ENCODE measurements at regions not wholly inside any gene's neighbourhood (a gene's known extent, or its start where the extent isn't known, plus 50 kb on each side); places are given as distances from the start of the nearest gene placed in this dataset.

- TF ChIP-seq, protein P1, sequence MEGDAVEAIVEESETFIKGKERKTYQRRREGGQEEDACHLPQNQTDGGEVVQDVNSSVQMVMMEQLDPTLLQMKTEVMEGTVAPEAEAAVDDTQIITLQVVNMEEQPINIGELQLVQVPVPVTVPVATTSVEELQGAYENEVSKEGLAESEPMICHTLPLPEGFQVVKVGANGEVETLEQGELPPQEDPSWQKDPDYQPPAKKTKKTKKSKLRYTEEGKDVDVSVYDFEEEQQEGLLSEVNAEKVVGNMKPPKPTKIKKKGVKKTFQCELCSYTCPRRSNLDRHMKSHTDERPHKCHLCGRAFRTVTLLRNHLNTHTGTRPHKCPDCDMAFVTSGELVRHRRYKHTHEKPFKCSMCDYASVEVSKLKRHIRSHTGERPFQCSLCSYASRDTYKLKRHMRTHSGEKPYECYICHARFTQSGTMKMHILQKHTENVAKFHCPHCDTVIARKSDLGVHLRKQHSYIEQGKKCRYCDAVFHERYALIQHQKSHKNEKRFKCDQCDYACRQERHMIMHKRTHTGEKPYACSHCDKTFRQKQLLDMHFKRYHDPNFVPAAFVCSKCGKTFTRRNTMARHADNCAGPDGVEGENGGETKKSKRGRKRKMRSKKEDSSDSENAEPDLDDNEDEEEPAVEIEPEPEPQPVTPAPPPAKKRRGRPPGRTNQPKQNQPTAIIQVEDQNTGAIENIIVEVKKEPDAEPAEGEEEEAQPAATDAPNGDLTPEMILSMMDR (conservative IDR thresholded peaks at IDR 0.05; ENCODE audit: low read length), result no peak
- no peak for DNase-seq (ENCODE audit: low read depth)
- no peak overlapping the region for H3K4me3 ChIP-seq (ENCODE audit: low read length)
Measured at GRCh38 chr11:127268932-127269331, 268.4 kb upstream of the KIRREL3 start.

DNA sequence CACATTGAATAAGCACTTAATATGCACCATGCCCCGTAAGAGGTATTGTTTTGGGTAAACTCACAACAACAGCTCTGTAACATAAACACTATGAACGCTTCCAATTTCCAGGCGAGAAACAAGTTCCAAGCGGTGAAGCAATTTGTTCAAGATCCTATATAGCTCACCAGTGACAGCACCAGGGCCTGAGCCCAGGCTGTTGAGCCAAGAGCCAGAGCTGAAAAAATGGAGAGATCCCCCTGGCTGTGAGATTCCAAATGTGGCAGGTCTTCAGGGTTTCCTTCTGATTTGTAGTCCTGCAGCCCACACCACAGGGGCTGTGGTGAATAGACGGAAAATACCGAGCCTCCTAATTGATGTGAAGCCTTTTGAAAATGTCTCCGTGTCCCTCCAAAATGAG lies 268.0 kb upstream of the KIRREL3 start:
- no peak for DNase-seq (ENCODE audit: low read depth)
- TF ChIP-seq, protein P1 (conservative IDR thresholded peaks at IDR 0.05; ENCODE audit: low read length), result no peak
- no peak overlapping the region for H3K4me3 ChIP-seq (ENCODE audit: low read length)

GRCh38 chr11:127259102-127259501 lies 258.5 kb upstream of the KIRREL3 start:
- no peak for DNase-seq (ENCODE audit: low read depth)
- H3K4me3 ChIP-seq (ENCODE audit: low read length), result no peak overlapping the region
- TF ChIP-seq, protein P1 (conservative IDR thresholded peaks at IDR 0.05; ENCODE audit: low read length), result no peak

GRCh38 chr11:127255209-127255608 lies 254.6 kb upstream of the KIRREL3 start:
- peak; percentile 0 for DNase-seq (ENCODE audit: low read depth)
- H3K4me3 ChIP-seq (ENCODE audit: low read length), result no peak overlapping the region
- TF ChIP-seq, protein P1 (conservative IDR thresholded peaks at IDR 0.05; ENCODE audit: low read length), result no peak

GRCh38 chr11:127252321-127252720 lies 251.8 kb upstream of the KIRREL3 start:
- DNase-seq (ENCODE audit: low read depth), result no peak

DNA sequence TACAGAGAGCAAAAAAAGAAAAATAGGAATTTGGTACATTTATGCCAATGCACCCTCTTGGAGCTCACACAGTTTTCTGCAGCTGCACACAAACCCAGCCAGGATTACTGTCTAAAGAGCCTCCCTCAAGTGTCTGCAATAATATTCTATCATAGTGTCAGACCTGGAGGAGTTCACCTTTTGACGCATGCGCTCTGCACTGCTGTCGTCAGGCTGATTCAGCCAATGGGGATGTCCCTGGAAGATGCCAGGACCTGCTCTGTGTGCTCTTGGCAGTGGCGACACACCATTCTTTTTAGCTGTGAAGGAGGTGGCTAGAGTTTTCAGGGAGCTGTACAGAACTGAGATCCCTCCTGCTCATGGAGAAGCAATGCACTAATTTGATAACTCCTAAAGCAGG lies 249.0 kb upstream of the KIRREL3 start:
- no peak overlapping the region for H3K4me3 ChIP-seq (ENCODE audit: low read length)
- DNase-seq (ENCODE audit: low read depth), result no peak
- TF ChIP-seq, protein P1 (conservative IDR thresholded peaks at IDR 0.05; ENCODE audit: low read length), result no peak

More at GRCh38 chr11:127252321-127252720, 251.8 kb upstream of the KIRREL3 start:
- no peak overlapping the region for H3K4me3 ChIP-seq (ENCODE audit: low read length)
- TF ChIP-seq, protein P1 (conservative IDR thresholded peaks at IDR 0.05; ENCODE audit: low read length), result no peak

DNA sequence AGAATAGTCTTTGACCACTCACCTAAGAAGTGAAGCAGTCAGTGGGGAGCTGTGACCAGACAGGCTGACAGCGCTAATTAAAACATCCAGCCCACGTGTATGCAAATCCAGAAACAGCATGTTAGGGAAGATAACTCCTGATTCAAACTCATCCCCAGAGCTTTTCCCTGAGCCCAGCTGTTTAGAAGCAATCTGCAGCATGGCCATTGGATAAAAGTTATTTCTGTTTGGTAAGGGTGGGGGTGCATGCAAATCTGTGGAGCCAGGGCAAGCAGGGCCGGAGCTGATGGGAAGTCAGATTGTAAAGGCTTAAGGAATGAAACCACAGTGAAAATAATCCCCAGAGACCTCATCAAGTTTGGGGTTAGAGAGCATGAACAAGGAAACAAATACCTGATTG lies 247.9 kb upstream of the KIRREL3 start:
- TF ChIP-seq, protein P1 (conservative IDR thresholded peaks at IDR 0.05; ENCODE audit: low read length), result no peak
- DNase-seq (ENCODE audit: low read depth), result no peak
- H3K4me3 ChIP-seq (ENCODE audit: low read length), result no peak overlapping the region
